ENCODE measurements at regions not wholly inside any gene's neighbourhood (a gene's known extent, or its start where the extent isn't known, plus 50 kb on each side); places are given as distances from the start of the nearest gene placed in this dataset.

GRCh38 chr3:34646911-34647460 lies 848.6 kb downstream of the PDCD6IP start:
- WGBS (ENCODE audit: insufficient coverage), result 61% methylated on average over 2 of the region's 5 CpGs
- DNase-seq (no peak), ATAC-seq (replicated peaks in 1 of 4) (no peak)
- H3K36me3 Mint-ChIP-seq, result no peaks in the 10 kb centered on the region
- H3K9me3 Mint-ChIP-seq, result no peaks in the 10 kb centered on the region
- H3K27ac Mint-ChIP-seq, result no peak overlapping the region
- CTCF ChIA-PET, result interaction anchor here in 1 of 2 donors (0.7 kb wide), 1 partner anchor 978 kb away, joined by 4 read pairs; no protein-coding TSS in a partner anchor
- no peaks in the 10 kb centered on the region for H3K4me1 Mint-ChIP-seq
- Histone ChIP-seq H3K27ac (ENCODE audit: low read length) (no peak overlapping the region), H3K27me3 (replicated peaks in 1 of 2; ENCODE audit: control insufficient read depth in 2 of 2, extremely low read depth in 1 of 2, insufficient read depth in 2 of 2, low read length in 1 of 2) (no peaks in the 10 kb centered on the region), H3K9me3 (no peaks in the 10 kb centered on the region), H3K4me3 (ENCODE audit: control insufficient read depth in 1 of 2, extremely low read depth in 1 of 2, low read length in 1 of 2) (no peak overlapping the region), H3K4me1 (ENCODE audit: control insufficient read depth in 1 of 2, extremely low read depth in 1 of 2, insufficient read depth in 2 of 2, low read length in 2 of 2) (no peaks in the 10 kb centered on the region), H3K36me3 (ENCODE audit: control insufficient read depth in 2 of 2, extremely low read depth in 1 of 2, insufficient read depth in 1 of 2, low read length in 1 of 2) (no peaks in the 10 kb centered on the region)
- H3K27me3 Mint-ChIP-seq, result no peaks in the 10 kb centered on the region
- H3K4me3 Mint-ChIP-seq, result no peak overlapping the region
- POLR2A ChIA-PET, result no interaction called here

GRCh38 chr3:34650131-34650530 lies 851.7 kb downstream of the PDCD6IP start:
- Histone ChIP-seq H3K9me3 (no peaks in the 10 kb centered on the region), H3K36me3 (ENCODE audit: control insufficient read depth in 2 of 2, extremely low read depth in 1 of 2, insufficient read depth in 1 of 2, low read length in 1 of 2) (no peaks in the 10 kb centered on the region), H3K27me3 (replicated peaks in 1 of 2; ENCODE audit: control insufficient read depth in 2 of 2, extremely low read depth in 1 of 2, insufficient read depth in 2 of 2, low read length in 1 of 2) (no peaks in the 10 kb centered on the region), H3K4me3 (ENCODE audit: control insufficient read depth in 1 of 2, extremely low read depth in 1 of 2, low read length in 1 of 2) (no peak overlapping the region), H3K4me1 (ENCODE audit: control insufficient read depth in 1 of 2, extremely low read depth in 1 of 2, insufficient read depth in 2 of 2, low read length in 2 of 2) (no peaks in the 10 kb centered on the region), H3K27ac (ENCODE audit: low read length) (no peak overlapping the region)
- Mint-ChIP-seq H3K9me3 (peaks cover 0 to 4% (median 0%) of the 10 kb centered on the region in 3 donors), H3K27ac (no peak overlapping the region), H3K27me3 (no peaks in the 10 kb centered on the region), H3K36me3 (no peaks in the 10 kb centered on the region), H3K4me1 (no peaks in the 10 kb centered on the region), H3K4me3 (no peak overlapping the region)
- DNase-seq (no peak), ATAC-seq (replicated peaks in 1 of 4) (no peak)
- ChIA-PET POLR2A (no interaction called here), CTCF (no interaction called here)
- 100% methylated on average over 1 of the region's 4 CpGs for WGBS (ENCODE audit: insufficient coverage)

- no peak overlapping the region for H3K4me3 ChIP-seq (ENCODE audit: control insufficient read depth in 1 of 2, extremely low read depth in 1 of 2, low read length in 1 of 2)
- 64% methylated on average over 2 of the region's 3 CpGs for WGBS (ENCODE audit: insufficient coverage)
- no peak overlapping the region for H3K27ac ChIP-seq (ENCODE audit: low read length)
- H3K27me3 ChIP-seq (replicated peaks in 1 of 2; ENCODE audit: control insufficient read depth in 2 of 2, extremely low read depth in 1 of 2, insufficient read depth in 2 of 2, low read length in 1 of 2), result peaks cover 0 to 2% of the 10 kb centered on the region in 2 experiments
- Mint-ChIP-seq H3K27ac (no peak overlapping the region), H3K36me3 (no peaks in the 10 kb centered on the region), H3K9me3 (peaks cover 0 to 4% (median 0%) of the 10 kb centered on the region in 3 donors), H3K27me3 (no peaks in the 10 kb centered on the region), H3K4me3 (no peak overlapping the region), H3K4me1 (no peaks in the 10 kb centered on the region)
- no peaks in the 10 kb centered on the region for H3K4me1 ChIP-seq (ENCODE audit: control insufficient read depth in 1 of 2, extremely low read depth in 1 of 2, insufficient read depth in 2 of 2, low read length in 2 of 2)
- CTCF ChIA-PET, result no interaction called here
- DNase-seq, result no peak
- no peak for ATAC-seq (replicated peaks in 1 of 4)
- no peaks in the 10 kb centered on the region for H3K9me3 ChIP-seq
- POLR2A ChIA-PET, result no interaction called here
- no peaks in the 10 kb centered on the region for H3K36me3 ChIP-seq (ENCODE audit: control insufficient read depth in 2 of 2, extremely low read depth in 1 of 2, insufficient read depth in 1 of 2, low read length in 1 of 2)
These were observed 870.5 kb downstream of the PDCD6IP start for GRCh38 chr3:34668915-34669314.

- no peaks in the 10 kb centered on the region for H3K27me3 Mint-ChIP-seq
These were observed 871.1 kb downstream of the PDCD6IP start for GRCh38 chr3:34669490-34669889.

GRCh38 chr3:34675383-34676120 lies 877.1 kb downstream of the PDCD6IP start:
- peaks cover 4 to 7% (median 4%) of the 10 kb centered on the region in 3 donors for H3K9me3 Mint-ChIP-seq
- no peak for DNase-seq
- Histone ChIP-seq H3K9me3 (no peaks in the 10 kb centered on the region), H3K36me3 (ENCODE audit: control insufficient read depth in 2 of 2, extremely low read depth in 1 of 2, insufficient read depth in 1 of 2, low read length in 1 of 2) (no peaks in the 10 kb centered on the region), H3K4me1 (ENCODE audit: control insufficient read depth in 1 of 2, extremely low read depth in 1 of 2, insufficient read depth in 2 of 2, low read length in 2 of 2) (no peaks in the 10 kb centered on the region), H3K27me3 (replicated peaks in 1 of 2; ENCODE audit: control insufficient read depth in 2 of 2, extremely low read depth in 1 of 2, insufficient read depth in 2 of 2, low read length in 1 of 2) (no peaks in the 10 kb centered on the region), H3K27ac (ENCODE audit: low read length) (no peak overlapping the region), H3K4me3 (ENCODE audit: control insufficient read depth in 1 of 2, extremely low read depth in 1 of 2, low read length in 1 of 2) (no peak overlapping the region)
- H3K4me3 Mint-ChIP-seq, result no peak overlapping the region
- H3K27me3 Mint-ChIP-seq, result no peaks in the 10 kb centered on the region
- no peak overlapping the region for H3K27ac Mint-ChIP-seq
- no peak for ATAC-seq (replicated peaks in 1 of 4)
- WGBS (ENCODE audit: insufficient coverage), result no CpG with 5 or more reads among the region's 2 CpGs
- CTCF ChIA-PET, result no interaction called here
- H3K36me3 Mint-ChIP-seq, result no peaks in the 10 kb centered on the region
- H3K4me1 Mint-ChIP-seq, result no peaks in the 10 kb centered on the region
- POLR2A ChIA-PET, result no interaction called here

More at GRCh38 chr3:34669490-34669889, 871.1 kb downstream of the PDCD6IP start:
- ATAC-seq (replicated peaks in 1 of 4) (no peak), DNase-seq (no peak)
- no peaks in the 10 kb centered on the region for H3K4me1 Mint-ChIP-seq
- peaks cover 0 to 4% (median under 1%) of the 10 kb centered on the region in 3 donors for H3K9me3 Mint-ChIP-seq
- Histone ChIP-seq H3K36me3 (ENCODE audit: control insufficient read depth in 2 of 2, extremely low read depth in 1 of 2, insufficient read depth in 1 of 2, low read length in 1 of 2) (no peaks in the 10 kb centered on the region), H3K4me1 (ENCODE audit: control insufficient read depth in 1 of 2, extremely low read depth in 1 of 2, insufficient read depth in 2 of 2, low read length in 2 of 2) (no peaks in the 10 kb centered on the region), H3K4me3 (ENCODE audit: control insufficient read depth in 1 of 2, extremely low read depth in 1 of 2, low read length in 1 of 2) (no peak overlapping the region), H3K27me3 (replicated peaks in 1 of 2; ENCODE audit: control insufficient read depth in 2 of 2, extremely low read depth in 1 of 2, insufficient read depth in 2 of 2, low read length in 1 of 2) (peaks cover 0 to 2% of the 10 kb centered on the region in 2 experiments), H3K27ac (ENCODE audit: low read length) (no peak overlapping the region), H3K9me3 (no peaks in the 10 kb centered on the region)
- ChIA-PET POLR2A (no interaction called here), CTCF (no interaction called here)
- H3K4me3 Mint-ChIP-seq, result no peak overlapping the region
- 51% methylated on average over 2 of the region's 3 CpGs for WGBS (ENCODE audit: insufficient coverage)
- no peak overlapping the region for H3K27ac Mint-ChIP-seq
- no peaks in the 10 kb centered on the region for H3K36me3 Mint-ChIP-seq

GRCh38 chr3:34676436-34676835 lies 878.0 kb downstream of the PDCD6IP start:
- POLR2A ChIA-PET, result no interaction called here
- no peak for DNase-seq

More at GRCh38 chr3:34676436-34676835, 878.0 kb downstream of the PDCD6IP start:
- Histone ChIP-seq H3K36me3 (ENCODE audit: control insufficient read depth in 2 of 2, extremely low read depth in 1 of 2, insufficient read depth in 1 of 2, low read length in 1 of 2) (no peaks in the 10 kb centered on the region), H3K9me3 (no peaks in the 10 kb centered on the region), H3K27ac (ENCODE audit: low read length) (no peak overlapping the region), H3K27me3 (replicated peaks in 1 of 2; ENCODE audit: control insufficient read depth in 2 of 2, extremely low read depth in 1 of 2, insufficient read depth in 2 of 2, low read length in 1 of 2) (no peaks in the 10 kb centered on the region), H3K4me3 (ENCODE audit: control insufficient read depth in 1 of 2, extremely low read depth in 1 of 2, low read length in 1 of 2) (no peak overlapping the region), H3K4me1 (ENCODE audit: control insufficient read depth in 1 of 2, extremely low read depth in 1 of 2, insufficient read depth in 2 of 2, low read length in 2 of 2) (no peaks in the 10 kb centered on the region)
- peaks cover 4 to 7% (median 4%) of the 10 kb centered on the region in 3 donors for H3K9me3 Mint-ChIP-seq
- CTCF ChIA-PET, result no interaction called here
- no peak for ATAC-seq (replicated peaks in 1 of 4)
- no peaks in the 10 kb centered on the region for H3K36me3 Mint-ChIP-seq
- 90% methylated on average over 3 of the region's 3 CpGs for WGBS (ENCODE audit: insufficient coverage)
- no peak overlapping the region for H3K27ac Mint-ChIP-seq
- H3K4me1 Mint-ChIP-seq, result no peaks in the 10 kb centered on the region
- H3K27me3 Mint-ChIP-seq, result no peaks in the 10 kb centered on the region
- H3K4me3 Mint-ChIP-seq, result no peak overlapping the region
